ENCODE measurements at regions not wholly inside any gene's neighbourhood (a gene's known extent, or its start where the extent isn't known, plus 50 kb on each side); places are given as distances from the start of the nearest gene placed in this dataset.

DNA sequence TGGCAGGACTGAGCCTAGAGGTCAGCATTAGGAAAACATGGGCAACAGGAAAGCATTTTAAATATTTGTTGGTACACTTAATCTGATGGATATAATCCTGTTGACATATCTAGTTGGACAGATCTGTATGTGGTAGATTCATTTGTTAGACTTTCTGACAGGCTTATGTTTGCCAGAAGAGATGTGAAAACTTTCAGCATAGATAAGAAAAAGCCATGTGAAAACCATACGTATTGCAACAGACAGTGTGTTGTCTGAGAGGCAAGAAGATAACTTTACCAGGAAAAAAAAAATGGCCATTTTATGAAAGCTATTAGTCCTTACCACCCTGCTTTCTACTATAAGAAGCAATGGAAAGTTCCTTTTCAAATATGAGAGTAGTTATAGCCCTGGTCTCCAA lies 1902.2 kb upstream of the C9orf72 start:
- TF ChIP-seq POLR2A (IDR thresholded peaks at IDR 0.05; ENCODE audit: low read length), result no peak
- TF ChIP-seq GATA1 (IDR thresholded peaks at IDR 0.05; ENCODE audit: low read depth, low read length), result no peak

Measured in erythroblast (primary cell).